ENCODE measurements at regions not wholly inside any gene's neighbourhood (a gene's known extent, or its start where the extent isn't known, plus 50 kb on each side); places are given as distances from the start of the nearest gene placed in this dataset.

GRCh38 chr13:74990992-74991391 is 491.0 kb downstream of the TBC1D4 start:
- Mint-ChIP-seq H3K27ac (no peak overlapping the region), H3K4me3 (no peak overlapping the region), H3K9me3 (no peaks in the 10 kb centered on the region), H3K4me1 (ENCODE audit: low read depth) (no peaks in the 10 kb centered on the region), H3K36me3 (ENCODE audit: low read depth) (no peaks in the 10 kb centered on the region), H3K27me3 (peaks cover 1% of the 10 kb centered on the region)
- Histone ChIP-seq H3K4me3 (ENCODE audit: low read length) (no peak overlapping the region), H3K36me3 (ENCODE audit: insufficient read depth, low read length) (no peaks in the 10 kb centered on the region), H3K27ac (ENCODE audit: low read depth in 1 of 2, low read length in 2 of 2) (no peak overlapping the region), H3K9me3 (ENCODE audit: control insufficient read depth in 1 of 2, insufficient read depth in 1 of 2, low read length in 2 of 2) (no peaks in the 10 kb centered on the region), H3K27me3 (ENCODE audit: control insufficient read depth in 1 of 2, insufficient read depth in 2 of 2, low read length in 2 of 2) (no peaks in the 10 kb centered on the region), H3K4me1 (ENCODE audit: insufficient read depth, low read length) (no peaks in the 10 kb centered on the region)
- no peak for DNase-seq
- TF ChIP-seq, protein P1, sequence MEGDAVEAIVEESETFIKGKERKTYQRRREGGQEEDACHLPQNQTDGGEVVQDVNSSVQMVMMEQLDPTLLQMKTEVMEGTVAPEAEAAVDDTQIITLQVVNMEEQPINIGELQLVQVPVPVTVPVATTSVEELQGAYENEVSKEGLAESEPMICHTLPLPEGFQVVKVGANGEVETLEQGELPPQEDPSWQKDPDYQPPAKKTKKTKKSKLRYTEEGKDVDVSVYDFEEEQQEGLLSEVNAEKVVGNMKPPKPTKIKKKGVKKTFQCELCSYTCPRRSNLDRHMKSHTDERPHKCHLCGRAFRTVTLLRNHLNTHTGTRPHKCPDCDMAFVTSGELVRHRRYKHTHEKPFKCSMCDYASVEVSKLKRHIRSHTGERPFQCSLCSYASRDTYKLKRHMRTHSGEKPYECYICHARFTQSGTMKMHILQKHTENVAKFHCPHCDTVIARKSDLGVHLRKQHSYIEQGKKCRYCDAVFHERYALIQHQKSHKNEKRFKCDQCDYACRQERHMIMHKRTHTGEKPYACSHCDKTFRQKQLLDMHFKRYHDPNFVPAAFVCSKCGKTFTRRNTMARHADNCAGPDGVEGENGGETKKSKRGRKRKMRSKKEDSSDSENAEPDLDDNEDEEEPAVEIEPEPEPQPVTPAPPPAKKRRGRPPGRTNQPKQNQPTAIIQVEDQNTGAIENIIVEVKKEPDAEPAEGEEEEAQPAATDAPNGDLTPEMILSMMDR (IDR thresholded peaks at IDR 0.05) = no peak
- POLR2A ChIA-PET = interaction anchor here (0.6 kb wide), 1 partner anchor 189 kb away, joined by 3 read pairs; no protein-coding TSS in a partner anchor
- intact Hi-C loops (cut with DNase I, micrococcal nuclease) = no loop called here
- CTCF ChIA-PET = no interaction called here
- ATAC-seq (ENCODE audit: poor library complexity) = no peak

DNA sequence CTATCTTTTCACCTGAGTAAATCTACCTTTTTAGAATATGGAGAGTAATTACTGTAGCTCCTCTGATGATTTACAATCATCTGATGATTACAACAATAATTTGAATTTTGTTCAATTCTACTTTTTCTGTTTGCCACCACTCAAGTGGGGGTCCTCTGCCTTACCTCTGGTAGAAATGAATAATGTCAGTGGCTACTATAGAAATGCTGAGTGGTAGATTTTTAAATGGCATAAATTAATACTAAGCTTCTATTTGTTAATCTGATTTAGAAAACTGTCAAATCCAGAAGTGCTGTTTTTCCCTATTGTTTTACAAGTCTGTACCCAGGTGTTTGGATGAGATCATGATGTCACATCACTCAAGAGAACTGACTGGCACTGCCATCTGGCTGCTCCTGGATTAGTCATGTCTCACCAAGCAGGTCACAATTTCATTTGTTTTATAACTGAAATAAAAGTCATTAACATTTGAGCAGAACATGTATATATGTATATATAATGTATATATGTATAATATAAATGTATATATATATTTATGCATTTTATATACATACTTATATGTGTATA is 494.8 kb downstream of the TBC1D4 start:
- Histone ChIP-seq H3K4me3 (ENCODE audit: low read length) (no peak overlapping the region), H3K9me3 (ENCODE audit: control insufficient read depth in 1 of 2, insufficient read depth in 1 of 2, low read length in 2 of 2) (no peaks in the 10 kb centered on the region), H3K27ac (ENCODE audit: low read depth in 1 of 2, low read length in 2 of 2) (no peak overlapping the region), H3K27me3 (ENCODE audit: control insufficient read depth in 1 of 2, insufficient read depth in 2 of 2, low read length in 2 of 2) (no peaks in the 10 kb centered on the region), H3K36me3 (ENCODE audit: insufficient read depth, low read length) (no peaks in the 10 kb centered on the region), H3K4me1 (ENCODE audit: insufficient read depth, low read length) (no peaks in the 10 kb centered on the region)
- DNase-seq (no peak), ATAC-seq (ENCODE audit: poor library complexity) (no peak)
- Mint-ChIP-seq H3K36me3 (ENCODE audit: low read depth) (no peaks in the 10 kb centered on the region), H3K27ac (no peak overlapping the region), H3K4me3 (no peak overlapping the region), H3K9me3 (no peaks in the 10 kb centered on the region), H3K27me3 (peaks cover 11% of the 10 kb centered on the region), H3K4me1 (ENCODE audit: low read depth) (no peaks in the 10 kb centered on the region)
- intact Hi-C loops (cut with DNase I, micrococcal nuclease) = no loop called here
- TF ChIP-seq, protein P1 (IDR thresholded peaks at IDR 0.05) = no peak
- CTCF ChIA-PET = no interaction called here
- POLR2A ChIA-PET = no interaction called here

GRCh38 chr13:74986609-74987008 is 495.4 kb downstream of the TBC1D4 start:
- ATAC-seq (ENCODE audit: poor library complexity) = no peak
- intact Hi-C loops (cut with DNase I, micrococcal nuclease) = no loop called here
- no peaks in the 10 kb centered on the region for H3K4me1 Mint-ChIP-seq (ENCODE audit: low read depth)
- no peak overlapping the region for H3K27ac ChIP-seq (ENCODE audit: low read depth in 1 of 2, low read length in 2 of 2)
- H3K27me3 ChIP-seq (ENCODE audit: control insufficient read depth in 1 of 2, insufficient read depth in 2 of 2, low read length in 2 of 2) = no peaks in the 10 kb centered on the region
- H3K9me3 ChIP-seq (ENCODE audit: control insufficient read depth in 1 of 2, insufficient read depth in 1 of 2, low read length in 2 of 2) = no peaks in the 10 kb centered on the region
- no peaks in the 10 kb centered on the region for H3K9me3 Mint-ChIP-seq
- TF ChIP-seq, protein P1 (IDR thresholded peaks at IDR 0.05) = no peak
- no peaks in the 10 kb centered on the region for H3K36me3 ChIP-seq (ENCODE audit: insufficient read depth, low read length)
- peaks cover 11% of the 10 kb centered on the region for H3K27me3 Mint-ChIP-seq
- no peak for DNase-seq
- H3K4me3 ChIP-seq (ENCODE audit: low read length) = no peak overlapping the region
- no peaks in the 10 kb centered on the region for H3K4me1 ChIP-seq (ENCODE audit: insufficient read depth, low read length)
- H3K36me3 Mint-ChIP-seq (ENCODE audit: low read depth) = no peaks in the 10 kb centered on the region
- H3K27ac Mint-ChIP-seq = no peak overlapping the region
- ChIA-PET CTCF (no interaction called here), POLR2A (no interaction called here)
- no peak overlapping the region for H3K4me3 Mint-ChIP-seq
